Right forelimb (tissue), 1 donor: ENCODE measurements at regions not wholly inside any gene's neighbourhood (a gene's known extent, or its start where the extent isn't known, plus 50 kb on each side); places are given as distances from the start of the nearest gene placed in this dataset.
"Not testable (repeated sequence)": the region's sequence is repeated elsewhere in the genome, so short reads cannot be mapped to it uniquely, and the experiment has no call there.

Experiments
- DNase-seq: peaks from one replicate; pipeline ENCODE4 v3.0.0-alpha.2; 2018

DNA sequence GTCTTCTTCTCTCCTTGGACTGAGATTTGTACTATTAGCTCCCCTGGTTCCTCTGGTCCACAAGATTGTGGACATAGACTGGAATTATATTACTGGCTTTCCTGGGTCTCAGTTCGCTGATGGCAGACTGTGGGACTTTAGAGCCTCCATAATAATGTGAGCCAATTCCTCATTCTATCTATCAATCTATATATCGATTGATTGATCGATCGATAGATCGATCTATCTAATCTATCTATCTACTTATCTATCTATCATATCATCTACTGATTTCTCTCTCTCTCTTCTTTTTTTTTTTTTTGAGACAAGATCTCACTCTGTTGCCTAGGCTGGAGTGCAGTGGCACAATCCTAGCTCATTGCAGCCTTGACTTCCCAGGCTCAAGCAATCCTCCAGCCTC lies 51.5 kb upstream of the DDR1 start:
- no peak for DNase-seq

DNA sequence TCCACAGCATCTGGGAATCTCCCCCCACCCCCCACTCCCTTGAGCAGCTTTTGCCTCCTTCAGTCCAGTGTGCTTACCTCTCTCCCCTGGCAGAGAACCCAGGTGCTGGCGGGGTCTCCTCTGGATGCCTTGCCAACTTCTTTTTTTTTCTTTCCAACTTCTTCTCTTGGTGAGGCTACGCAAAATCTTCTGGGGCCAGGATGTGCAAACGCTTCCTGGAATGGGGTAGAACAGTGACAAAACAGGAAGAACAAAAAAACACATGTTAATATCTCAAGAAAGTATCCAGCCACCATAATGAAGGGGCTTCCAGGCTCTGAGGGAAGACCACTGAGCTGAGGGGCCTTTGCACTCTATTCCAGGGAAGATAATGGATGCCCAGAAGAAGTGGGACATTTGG lies 53.9 kb upstream of the DDR1 start:
- no peak for DNase-seq

DNA sequence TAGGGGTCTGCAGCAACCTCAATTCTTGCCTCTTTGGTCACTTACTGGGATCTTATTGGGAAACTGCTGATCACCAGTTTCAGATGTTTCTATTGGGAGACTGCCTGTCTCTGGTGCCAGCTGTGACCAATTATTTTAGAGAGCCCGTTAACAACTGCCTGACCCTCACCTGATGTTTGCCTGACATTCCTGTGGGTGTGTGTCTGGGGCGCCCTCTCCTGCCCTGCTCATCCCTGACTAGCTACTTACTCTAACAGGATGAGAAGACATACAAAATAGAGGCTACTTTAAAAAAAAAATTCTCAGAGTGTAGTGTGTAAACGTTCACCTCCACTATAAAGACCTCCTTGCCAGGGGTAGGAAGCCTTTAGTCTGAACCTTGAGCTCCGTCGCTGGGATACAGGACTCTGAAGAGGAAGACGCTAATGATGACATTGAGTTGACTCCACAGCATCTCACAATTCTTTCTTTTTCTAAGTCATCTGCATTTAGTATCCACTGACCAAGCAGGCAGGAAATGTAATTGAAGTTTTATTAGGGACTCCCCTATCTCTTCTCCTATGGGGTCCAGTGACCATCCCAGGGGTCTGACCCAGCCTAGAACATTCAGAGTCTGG lies 54.6 kb upstream of the DDR1 start:
- no peak for DNase-seq

DNA sequence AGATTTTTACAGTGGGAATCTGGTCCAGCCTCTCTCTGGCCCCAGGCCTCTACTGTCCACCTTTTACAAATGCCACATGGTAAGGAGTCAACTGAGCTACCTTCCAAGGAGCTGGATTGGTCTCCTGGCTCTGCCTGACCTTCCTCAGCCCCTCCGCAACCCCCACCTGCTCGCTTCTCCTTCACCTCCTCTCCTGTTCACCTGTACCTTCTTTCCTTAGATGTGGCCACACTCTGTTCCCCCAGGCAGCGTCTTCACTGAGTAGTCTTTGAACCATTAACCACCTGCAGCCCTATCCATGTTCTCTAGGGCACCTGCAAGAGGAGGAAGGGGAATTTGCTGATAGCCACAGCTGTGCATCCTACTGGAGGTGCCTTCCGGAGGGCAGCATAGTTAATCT lies 55.3 kb upstream of the DDR1 start:
- no peak for DNase-seq

DNA sequence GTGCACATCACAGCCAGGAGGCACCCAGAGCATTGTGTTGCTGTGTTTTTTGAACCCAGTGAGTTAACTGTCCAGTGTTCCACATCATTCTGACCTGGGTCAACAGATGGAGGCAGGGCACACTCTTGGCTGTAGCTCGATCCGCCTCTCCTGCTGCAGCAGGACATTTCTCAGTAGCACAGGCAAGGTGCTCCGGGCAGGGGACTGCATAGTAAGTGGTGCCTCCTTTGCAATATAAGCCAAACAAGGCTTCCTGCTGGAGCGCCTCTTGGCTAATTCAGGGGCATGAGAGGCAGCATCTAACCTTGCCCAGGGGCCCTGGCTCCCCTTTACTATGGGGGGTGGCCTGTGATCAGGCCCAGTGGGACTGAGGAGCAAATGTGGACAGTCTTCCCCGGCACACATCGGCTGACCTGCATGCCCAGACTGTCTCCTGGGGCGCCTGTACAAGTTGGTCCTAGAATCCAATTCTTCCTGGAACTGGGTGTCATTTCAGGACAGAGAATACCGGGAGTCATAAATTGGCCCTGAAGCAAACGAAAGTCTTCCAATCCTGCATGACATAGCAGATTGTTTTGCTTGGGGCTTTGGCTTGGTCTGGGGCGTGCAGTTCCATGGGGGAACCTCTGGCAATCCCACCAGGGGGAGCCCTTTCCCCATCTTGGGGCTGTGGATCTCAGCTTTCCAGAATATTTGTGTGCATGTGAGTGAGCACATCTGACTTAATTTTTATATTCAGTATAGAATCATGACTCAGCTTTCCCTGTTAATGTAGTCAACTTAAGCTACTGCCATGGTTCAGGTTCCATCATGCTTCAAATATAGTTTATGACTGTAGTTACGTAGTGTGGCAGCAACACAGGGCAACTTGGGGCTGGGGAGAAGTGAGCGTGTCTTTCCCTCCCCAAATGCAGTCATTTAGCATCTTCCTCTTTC lies 56.0 kb upstream of the DDR1 start:
- peak; percentile 92 for DNase-seq

GRCh38 chr6:30826961-30827342 lies 57.4 kb upstream of the DDR1 start:
- no peak for DNase-seq

- no peak for DNase-seq
These were observed 59.6 kb upstream of the DDR1 start for GRCh38 chr6:30824698-30825097.

GRCh38 chr6:30823534-30823865 lies 60.8 kb upstream of the DDR1 start:
- no peak for DNase-seq

DNA sequence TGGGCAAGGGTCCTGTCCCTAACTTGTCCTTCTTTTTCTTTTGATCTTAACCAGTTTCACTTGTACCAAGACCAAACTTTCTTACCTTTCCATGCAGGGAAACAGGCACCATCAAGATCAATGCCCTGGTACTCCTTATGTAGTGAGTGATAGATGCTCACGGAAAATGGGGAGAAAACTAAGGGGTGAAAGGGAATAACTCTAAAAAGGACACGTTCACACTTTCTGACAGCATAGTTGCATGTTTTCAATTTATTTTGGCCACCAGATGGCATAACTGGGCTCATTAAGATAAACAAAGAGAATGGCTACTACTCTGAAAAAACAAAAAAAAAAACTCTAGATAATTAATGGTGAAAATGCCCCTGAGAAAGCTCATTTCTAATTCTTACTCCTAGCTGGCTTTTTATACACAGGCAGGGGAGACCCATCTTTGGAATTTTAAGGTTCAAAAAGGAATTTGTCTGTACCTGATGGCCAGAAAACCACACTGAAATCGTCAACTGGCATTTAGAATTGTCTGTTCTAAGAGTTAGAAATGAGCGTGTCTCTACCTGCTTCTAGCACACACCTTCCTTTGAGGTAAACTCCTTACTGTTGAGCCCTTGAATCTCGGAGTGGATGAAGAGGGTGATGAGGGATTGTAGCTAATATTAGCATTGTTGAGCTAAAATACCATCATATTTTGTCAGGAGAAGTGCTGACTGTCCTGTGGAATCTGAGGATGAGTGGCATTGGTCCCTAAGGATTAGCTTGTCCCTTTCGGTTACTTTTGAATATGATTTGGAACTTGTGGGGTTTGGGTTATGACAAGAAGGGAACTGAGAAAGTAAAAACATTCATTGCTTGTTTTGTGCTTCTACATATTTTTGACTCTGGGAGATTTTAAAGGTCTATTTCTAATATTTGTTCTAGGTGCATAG lies 62.2 kb upstream of the DDR1 start:
- DNase-seq: no peak

DNA sequence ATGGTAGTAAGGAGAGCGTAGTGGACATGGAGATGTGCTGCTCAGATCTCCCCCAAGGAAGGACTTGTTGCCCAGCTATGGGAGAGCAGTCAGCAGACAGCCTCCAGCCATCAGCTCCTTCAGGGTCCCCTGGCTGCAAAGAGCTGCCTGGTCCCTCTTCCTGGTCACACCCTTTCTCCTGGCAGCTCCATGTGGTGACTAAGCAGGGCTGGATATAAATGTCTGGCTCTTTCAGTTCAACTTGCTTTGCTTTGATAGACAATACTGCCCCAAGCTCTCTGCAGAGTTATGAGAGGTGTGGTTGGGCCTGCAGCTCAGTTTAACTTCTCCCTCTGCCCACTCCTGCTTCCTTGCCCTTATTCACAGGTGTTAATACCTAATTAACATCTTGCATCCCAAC lies 64.1 kb upstream of the DDR1 start:
- no peak for DNase-seq

DNA sequence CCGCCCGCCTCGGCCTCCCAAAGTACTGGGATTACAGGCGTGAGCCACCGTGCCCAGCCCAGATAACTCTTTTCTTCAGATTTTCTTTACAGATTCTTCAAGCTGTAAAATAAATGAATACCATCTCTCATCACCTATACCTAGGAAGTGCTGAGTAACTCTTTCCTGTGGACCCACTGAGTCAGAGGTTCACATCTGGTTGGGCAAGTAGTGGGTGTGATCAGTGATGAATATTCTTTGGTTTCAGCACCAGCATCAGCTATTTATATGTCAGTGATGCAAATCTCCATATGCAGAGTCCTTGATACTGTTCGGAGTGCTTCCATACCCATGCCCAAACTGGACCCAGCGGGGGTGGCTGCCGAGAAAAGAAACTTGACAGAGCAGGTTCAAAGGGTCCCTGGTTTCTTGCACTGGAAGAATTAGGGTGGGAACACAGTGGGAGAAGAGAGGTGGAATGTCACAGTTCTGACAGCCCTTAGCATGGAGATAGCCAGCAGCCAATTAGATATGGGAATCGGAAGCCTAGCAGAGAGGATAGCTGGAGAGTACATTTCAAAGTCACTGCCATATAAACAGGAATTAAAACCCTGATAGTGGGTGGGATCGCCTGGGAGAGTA lies 64.9 kb upstream of the DDR1 start:
- DNase-seq: no peak

DNA sequence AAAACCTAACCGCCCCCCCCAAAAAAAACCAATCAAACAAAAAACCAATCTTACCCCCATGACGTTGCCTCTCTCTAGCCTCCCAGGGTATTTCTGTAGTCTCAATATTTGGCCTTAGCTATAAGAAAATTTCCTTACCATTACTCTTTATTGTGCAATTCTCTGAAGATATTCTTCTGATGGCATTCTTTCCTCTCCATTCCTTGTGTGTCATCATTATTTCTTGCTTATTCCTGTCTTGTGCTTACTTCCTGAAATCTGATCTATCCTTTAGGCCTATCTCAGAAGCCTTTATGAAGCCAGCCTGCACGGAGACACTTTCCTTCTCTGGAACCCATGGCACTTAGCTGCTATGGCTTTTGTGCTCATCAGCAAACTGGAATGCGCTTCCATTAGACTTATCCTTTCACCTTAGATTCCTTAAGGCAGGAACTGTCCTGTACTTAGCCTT lies 65.9 kb upstream of the DDR1 start:
- DNase-seq: no peak

- DNase-seq: no peak
These were observed 67.3 kb upstream of the DDR1 start for GRCh38 chr6:30816791-30817739.

GRCh38 chr6:30816296-30816695 lies 68.0 kb upstream of the DDR1 start:
- DNase-seq: not testable (repeated sequence)

- DNase-seq: not testable (repeated sequence)
These were observed 69.1 kb upstream of the DDR1 start for GRCh38 chr6:30815041-30815742.

GRCh38 chr6:30814146-30815040 lies 69.9 kb upstream of the DDR1 start:
- DNase-seq: no peak

GRCh38 chr6:30813631-30814145 lies 69.3 kb upstream of the IER3 start:
- DNase-seq: no peak

DNA sequence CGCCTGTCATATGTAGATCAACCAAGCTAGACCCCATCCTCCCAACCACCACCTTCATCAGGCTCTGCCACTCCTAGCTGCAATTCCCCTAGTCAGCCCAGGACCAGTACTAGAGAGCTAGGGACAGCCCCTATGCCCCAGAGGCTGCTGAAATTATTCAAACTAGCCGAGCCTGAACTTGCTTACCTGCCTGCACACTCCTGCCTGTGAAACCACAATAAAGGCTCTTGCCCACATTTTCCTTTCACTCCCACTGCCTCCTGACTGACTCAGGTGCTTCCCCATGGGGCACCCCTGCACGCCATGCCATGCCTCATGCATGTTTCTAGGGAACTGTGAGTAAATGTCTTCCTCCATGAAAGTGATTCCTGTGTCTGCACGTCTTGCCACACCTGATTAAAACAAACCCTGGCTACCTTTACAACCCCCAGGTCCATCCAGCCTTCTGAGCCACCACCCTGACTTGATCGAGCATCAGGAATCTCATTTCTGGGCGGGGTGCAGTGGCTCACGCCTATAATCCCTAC lies 66.5 kb upstream of the IER3 start:
- no peak for DNase-seq

DNA sequence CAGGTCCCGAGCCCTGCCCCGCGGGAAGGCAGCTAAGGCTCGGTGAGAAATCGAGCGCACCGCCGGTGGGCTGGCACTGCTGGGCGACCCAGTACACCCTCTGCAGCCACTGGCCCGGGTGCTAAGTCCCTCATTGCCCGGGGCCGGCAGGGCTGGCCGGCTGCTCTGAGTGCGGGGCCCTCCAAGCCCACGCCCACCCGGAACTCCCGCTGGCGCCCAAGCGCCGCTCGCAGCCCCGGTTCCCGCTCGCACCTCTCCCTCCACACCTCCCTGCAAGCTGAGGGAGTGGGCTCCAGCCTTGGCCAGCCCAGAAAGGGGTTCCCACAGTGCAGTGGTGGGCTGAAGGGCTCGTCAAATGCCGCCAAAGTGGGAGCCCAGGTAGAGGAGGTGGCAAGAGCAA lies 63.2 kb upstream of the IER3 start:
- not testable (repeated sequence) for DNase-seq
